ENCODE measurements at regions not wholly inside any gene's neighbourhood (a gene's known extent, or its start where the extent isn't known, plus 50 kb on each side); places are given as distances from the start of the nearest gene placed in this dataset.

DNA sequence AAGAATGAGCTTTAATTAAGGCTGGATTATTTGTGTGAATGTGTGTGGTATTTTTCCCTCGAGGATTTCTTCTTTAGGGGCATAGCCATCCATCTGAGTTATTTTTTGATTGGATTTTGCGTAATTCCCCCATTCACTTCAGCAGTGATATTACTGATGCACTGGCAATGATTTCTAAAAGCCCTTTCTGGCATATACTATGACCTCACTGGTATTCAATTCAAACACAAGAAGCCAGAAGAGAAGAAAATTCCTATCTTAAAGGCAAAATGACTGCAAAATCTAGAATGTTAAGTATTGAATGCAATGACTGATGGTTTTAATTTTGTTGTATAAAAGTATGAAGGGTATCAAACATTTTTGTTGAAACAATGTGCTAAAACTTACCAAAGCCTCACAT lies 71.1 kb upstream of the DDIT4L start:
- H3K36me3 Mint-ChIP-seq (ENCODE audit: low read depth) = no peaks in the 10 kb centered on the region
- TF ChIP-seq, protein P1, sequence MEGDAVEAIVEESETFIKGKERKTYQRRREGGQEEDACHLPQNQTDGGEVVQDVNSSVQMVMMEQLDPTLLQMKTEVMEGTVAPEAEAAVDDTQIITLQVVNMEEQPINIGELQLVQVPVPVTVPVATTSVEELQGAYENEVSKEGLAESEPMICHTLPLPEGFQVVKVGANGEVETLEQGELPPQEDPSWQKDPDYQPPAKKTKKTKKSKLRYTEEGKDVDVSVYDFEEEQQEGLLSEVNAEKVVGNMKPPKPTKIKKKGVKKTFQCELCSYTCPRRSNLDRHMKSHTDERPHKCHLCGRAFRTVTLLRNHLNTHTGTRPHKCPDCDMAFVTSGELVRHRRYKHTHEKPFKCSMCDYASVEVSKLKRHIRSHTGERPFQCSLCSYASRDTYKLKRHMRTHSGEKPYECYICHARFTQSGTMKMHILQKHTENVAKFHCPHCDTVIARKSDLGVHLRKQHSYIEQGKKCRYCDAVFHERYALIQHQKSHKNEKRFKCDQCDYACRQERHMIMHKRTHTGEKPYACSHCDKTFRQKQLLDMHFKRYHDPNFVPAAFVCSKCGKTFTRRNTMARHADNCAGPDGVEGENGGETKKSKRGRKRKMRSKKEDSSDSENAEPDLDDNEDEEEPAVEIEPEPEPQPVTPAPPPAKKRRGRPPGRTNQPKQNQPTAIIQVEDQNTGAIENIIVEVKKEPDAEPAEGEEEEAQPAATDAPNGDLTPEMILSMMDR (conservative IDR thresholded peaks at IDR 0.05) = no peak
- H3K9me3 Mint-ChIP-seq = peaks cover 5% of the 10 kb centered on the region
- peaks cover 4% of the 10 kb centered on the region for H3K27me3 Mint-ChIP-seq (ENCODE audit: low read depth)
- H3K27ac Mint-ChIP-seq (ENCODE audit: unreplicated experiment) = no peak overlapping the region
- H3K4me1 Mint-ChIP-seq = no peaks in the 10 kb centered on the region
- no peak overlapping the region for H3K4me3 Mint-ChIP-seq
- no peak for DNase-seq (ENCODE audit: low read depth, low spot score)

DNA sequence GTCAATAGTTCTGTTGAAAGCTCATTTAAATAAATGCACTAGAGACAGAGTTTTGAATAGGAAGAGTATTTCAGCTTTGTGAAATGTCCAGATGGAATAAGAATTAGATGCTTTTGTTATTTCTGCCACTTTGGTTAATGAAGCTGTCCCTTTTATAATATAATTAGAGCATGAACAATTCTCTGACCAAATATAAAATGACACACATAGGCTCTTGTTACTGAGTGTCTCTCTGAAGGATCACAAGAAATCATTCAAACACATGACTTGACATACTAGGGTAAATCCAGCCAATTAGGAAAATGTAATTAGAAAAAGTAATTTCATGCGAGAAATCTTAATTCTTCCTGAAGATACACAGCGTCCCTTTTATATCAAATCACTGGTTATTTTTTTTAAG lies 68.4 kb upstream of the DDIT4L start:
- no peak for DNase-seq (ENCODE audit: low read depth, low spot score)
- TF ChIP-seq, protein P1 (conservative IDR thresholded peaks at IDR 0.05) = no peak
- Mint-ChIP-seq H3K36me3 (ENCODE audit: low read depth) (no peaks in the 10 kb centered on the region), H3K27ac (ENCODE audit: unreplicated experiment) (no peak overlapping the region), H3K27me3 (ENCODE audit: low read depth) (no peaks in the 10 kb centered on the region), H3K4me1 (no peaks in the 10 kb centered on the region), H3K4me3 (no peak overlapping the region), H3K9me3 (no peaks in the 10 kb centered on the region)

DNA sequence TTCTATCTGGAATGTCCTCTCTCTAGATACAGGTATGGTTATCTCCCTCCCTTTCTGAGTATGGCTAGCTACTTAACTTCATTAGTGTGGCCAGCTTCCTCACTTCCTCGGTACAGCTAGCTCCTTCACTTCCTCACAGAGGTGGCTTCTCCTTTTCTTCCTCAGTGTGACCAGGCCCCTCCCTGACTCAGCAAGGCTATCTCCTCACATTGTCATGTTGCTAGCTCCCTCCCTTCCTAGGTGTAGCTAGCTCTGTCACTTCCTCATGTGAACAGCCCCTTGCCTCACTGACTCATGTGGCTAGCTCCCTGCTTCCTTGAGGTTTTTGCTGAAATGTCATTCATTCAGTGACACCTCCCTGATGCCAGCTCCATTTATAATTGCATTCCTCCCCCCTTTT lies 67.3 kb upstream of the DDIT4L start:
- Mint-ChIP-seq H3K4me1 (no peaks in the 10 kb centered on the region), H3K36me3 (ENCODE audit: low read depth) (no peaks in the 10 kb centered on the region), H3K4me3 (no peak overlapping the region), H3K9me3 (no peaks in the 10 kb centered on the region), H3K27ac (ENCODE audit: unreplicated experiment) (no peak overlapping the region), H3K27me3 (ENCODE audit: low read depth) (no peaks in the 10 kb centered on the region)
- DNase-seq (ENCODE audit: low read depth, low spot score) = no peak
- TF ChIP-seq, protein P1 (conservative IDR thresholded peaks at IDR 0.05) = no peak

DNA sequence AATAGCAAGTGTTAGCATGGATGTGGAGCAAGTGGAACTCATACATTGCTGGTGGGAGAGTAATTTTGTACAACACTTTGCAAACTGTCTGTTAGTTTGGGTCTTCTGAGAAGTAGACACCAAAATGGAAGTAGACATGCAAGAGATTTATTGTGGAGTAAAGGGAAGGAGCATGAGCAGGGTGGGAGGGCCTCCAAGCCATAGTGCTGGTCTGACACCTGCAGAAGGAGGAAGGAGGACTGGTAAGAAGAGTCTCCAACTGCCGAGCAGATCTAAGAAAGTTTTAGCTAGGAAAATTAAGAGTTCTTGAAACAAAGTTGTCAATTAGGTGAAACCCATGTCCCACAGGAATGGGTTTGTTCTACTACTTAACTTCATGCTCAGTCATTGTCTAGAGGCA lies 64.0 kb upstream of the DDIT4L start:
- H3K9me3 Mint-ChIP-seq = peaks cover 2% of the 10 kb centered on the region
- H3K27ac Mint-ChIP-seq (ENCODE audit: unreplicated experiment) = no peak overlapping the region
- no peaks in the 10 kb centered on the region for H3K27me3 Mint-ChIP-seq (ENCODE audit: low read depth)
- no peaks in the 10 kb centered on the region for H3K4me1 Mint-ChIP-seq
- TF ChIP-seq, protein P1 (conservative IDR thresholded peaks at IDR 0.05) = no peak
- H3K36me3 Mint-ChIP-seq (ENCODE audit: low read depth) = no peaks in the 10 kb centered on the region
- no peak for DNase-seq (ENCODE audit: low read depth, low spot score)
- H3K4me3 Mint-ChIP-seq = no peak overlapping the region

DNA sequence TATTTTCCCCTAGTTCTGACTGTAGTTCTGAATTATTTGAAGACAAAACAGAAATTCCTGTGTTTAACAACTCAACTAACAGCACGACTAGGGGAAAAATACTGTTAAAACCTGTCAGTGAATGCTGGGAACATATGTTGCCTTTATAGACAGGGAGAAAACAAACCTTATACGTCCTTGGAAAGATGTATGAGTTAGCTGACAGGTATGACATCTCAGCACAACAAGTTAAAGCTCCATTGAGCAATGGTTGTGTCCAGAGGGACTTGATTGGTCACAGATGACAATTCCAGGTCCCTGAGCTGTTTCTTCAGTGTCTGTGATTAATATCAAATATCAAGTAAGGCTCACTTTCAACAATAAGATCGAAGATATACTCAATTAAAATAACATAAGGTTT lies 58.2 kb upstream of the DDIT4L start:
- H3K36me3 Mint-ChIP-seq (ENCODE audit: low read depth) = no peaks in the 10 kb centered on the region
- peaks cover 3% of the 10 kb centered on the region for H3K9me3 Mint-ChIP-seq
- TF ChIP-seq, protein P1 (conservative IDR thresholded peaks at IDR 0.05) = no peak

DNA sequence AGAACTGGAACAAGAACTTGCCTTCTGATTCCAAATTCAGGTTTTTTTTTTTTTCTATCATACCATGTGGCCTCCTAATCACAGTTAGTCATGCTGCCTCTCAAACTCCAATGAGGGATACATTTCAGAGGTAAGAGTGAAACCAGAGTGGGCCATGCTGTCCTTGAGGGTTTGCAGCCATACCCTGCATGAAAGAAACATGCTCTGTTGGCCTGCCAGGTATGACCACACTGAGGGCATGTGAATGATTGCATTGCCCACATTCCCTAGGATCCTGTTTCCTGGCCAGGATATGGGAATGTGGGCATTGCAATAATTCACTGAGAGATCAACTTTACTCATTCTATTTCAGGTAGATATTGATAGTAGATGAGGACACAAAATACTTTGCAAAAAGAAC lies 56.4 kb upstream of the DDIT4L start:
- TF ChIP-seq, protein P1 (conservative IDR thresholded peaks at IDR 0.05) = no peak
- no peaks in the 10 kb centered on the region for H3K27me3 Mint-ChIP-seq (ENCODE audit: low read depth)
- no peak overlapping the region for H3K4me3 Mint-ChIP-seq
- H3K27ac Mint-ChIP-seq (ENCODE audit: unreplicated experiment) = no peak overlapping the region
- no peaks in the 10 kb centered on the region for H3K4me1 Mint-ChIP-seq
- H3K36me3 Mint-ChIP-seq (ENCODE audit: low read depth) = no peaks in the 10 kb centered on the region
- H3K9me3 Mint-ChIP-seq = peaks cover 5% of the 10 kb centered on the region
- no peak for DNase-seq (ENCODE audit: low read depth, low spot score)

More for the DNA sequence above, 58.2 kb upstream of the DDIT4L start:
- H3K27me3 Mint-ChIP-seq (ENCODE audit: low read depth) = no peaks in the 10 kb centered on the region
- H3K4me1 Mint-ChIP-seq = no peaks in the 10 kb centered on the region
- no peak overlapping the region for H3K4me3 Mint-ChIP-seq
- DNase-seq (ENCODE audit: low read depth, low spot score) = no peak
- H3K27ac Mint-ChIP-seq (ENCODE audit: unreplicated experiment) = no peak overlapping the region
